ENCODE measurements at regions not wholly inside any gene's neighbourhood (a gene's known extent, or its start where the extent isn't known, plus 50 kb on each side); places are given as distances from the start of the nearest gene placed in this dataset.

- TF ChIP-seq CTCF (IDR thresholded peaks at IDR 0.05; ENCODE audit: unreplicated experiment), result no peak
- DNase-seq (ENCODE audit: low spot score in 2 of 2, unreplicated experiment in 2 of 2), result no peak
- H3K4me1 Mint-ChIP-seq, result no peaks in the 10 kb centered on the region
- H3K27ac Mint-ChIP-seq, result no peak overlapping the region
- peaks cover 19% of the 10 kb centered on the region for H3K9me3 Mint-ChIP-seq
- H3K36me3 Mint-ChIP-seq, result no peaks in the 10 kb centered on the region
- H3K4me3 Mint-ChIP-seq, result no peak overlapping the region
- H3K27me3 Mint-ChIP-seq (ENCODE audit: low read depth), result peaks cover 30% of the 10 kb centered on the region
Measured at GRCh38 chr1:37169743-37170275, 135.5 kb upstream of the GRIK3 start.

GRCh38 chr1:37171691-37172090, 137.4 kb upstream of the GRIK3 start:
- Mint-ChIP-seq H3K27ac (no peak overlapping the region), H3K36me3 (no peaks in the 10 kb centered on the region), H3K9me3 (peaks cover 5% of the 10 kb centered on the region), H3K4me3 (no peak overlapping the region), H3K4me1 (no peaks in the 10 kb centered on the region), H3K27me3 (ENCODE audit: low read depth) (peaks cover 36% of the 10 kb centered on the region)
- TF ChIP-seq CTCF (IDR thresholded peaks at IDR 0.05; ENCODE audit: unreplicated experiment), result no peak
- DNase-seq (ENCODE audit: low spot score in 2 of 2, unreplicated experiment in 2 of 2), result no peak

- no peaks in the 10 kb centered on the region for H3K9me3 Mint-ChIP-seq
- H3K4me1 Mint-ChIP-seq, result no peaks in the 10 kb centered on the region
- DNase-seq (ENCODE audit: low spot score in 2 of 2, unreplicated experiment in 2 of 2), result no peak
- no peaks in the 10 kb centered on the region for H3K36me3 Mint-ChIP-seq
- no peak for TF ChIP-seq CTCF (IDR thresholded peaks at IDR 0.05; ENCODE audit: unreplicated experiment)
- no peak overlapping the region for H3K27ac Mint-ChIP-seq
- no peak overlapping the region for H3K4me3 Mint-ChIP-seq
- H3K27me3 Mint-ChIP-seq (ENCODE audit: low read depth), result peaks cover 38% of the 10 kb centered on the region
Measured at GRCh38 chr1:37174341-37174740, 140.0 kb upstream of the GRIK3 start.

- H3K27me3 Mint-ChIP-seq (ENCODE audit: low read depth), result peaks cover 38% of the 10 kb centered on the region
- no peaks in the 10 kb centered on the region for H3K36me3 Mint-ChIP-seq
- no peak for DNase-seq (ENCODE audit: low spot score in 2 of 2, unreplicated experiment in 2 of 2)
- no peak overlapping the region for H3K4me3 Mint-ChIP-seq
- H3K9me3 Mint-ChIP-seq, result no peaks in the 10 kb centered on the region
- no peak overlapping the region for H3K27ac Mint-ChIP-seq
- no peak for TF ChIP-seq CTCF (IDR thresholded peaks at IDR 0.05; ENCODE audit: unreplicated experiment)
- no peaks in the 10 kb centered on the region for H3K4me1 Mint-ChIP-seq
Measured at GRCh38 chr1:37174876-37175275, 140.6 kb upstream of the GRIK3 start.

- no peak for DNase-seq (ENCODE audit: low spot score in 2 of 2, unreplicated experiment in 2 of 2)
- H3K36me3 Mint-ChIP-seq, result no peaks in the 10 kb centered on the region
- H3K4me3 Mint-ChIP-seq, result no peak overlapping the region
- no peaks in the 10 kb centered on the region for H3K9me3 Mint-ChIP-seq
- H3K27me3 Mint-ChIP-seq (ENCODE audit: low read depth), result peaks cover 38% of the 10 kb centered on the region
- H3K4me1 Mint-ChIP-seq, result no peaks in the 10 kb centered on the region
- H3K27ac Mint-ChIP-seq, result no peak overlapping the region
- TF ChIP-seq CTCF (IDR thresholded peaks at IDR 0.05; ENCODE audit: unreplicated experiment), result no peak
Measured at GRCh38 chr1:37175666-37176215, 141.4 kb upstream of the GRIK3 start.

GRCh38 chr1:37176269-37176668, 142.0 kb upstream of the GRIK3 start:
- Mint-ChIP-seq H3K27ac (no peak overlapping the region), H3K36me3 (no peaks in the 10 kb centered on the region), H3K4me1 (no peaks in the 10 kb centered on the region), H3K27me3 (ENCODE audit: low read depth) (peaks cover 36% of the 10 kb centered on the region), H3K4me3 (no peak overlapping the region), H3K9me3 (no peaks in the 10 kb centered on the region)
- TF ChIP-seq CTCF (IDR thresholded peaks at IDR 0.05; ENCODE audit: unreplicated experiment), result no peak
- DNase-seq (ENCODE audit: low spot score in 2 of 2, unreplicated experiment in 2 of 2), result no peak
